HCT116 (cell line): ENCODE measurements at regions not wholly inside any gene's neighbourhood (a gene's known extent, or its start where the extent isn't known, plus 50 kb on each side); places are given as distances from the start of the nearest gene placed in this dataset.

Experiments
- ATAC-seq: fragments of 200-7000 bp; cut with Tn5 transposase; 2 replicates; pipeline ENCODE4 v1.9.1; 2020; ENCODE audit warnings: mild to moderate bottlenecking, moderate library complexity
- BruUV-seq: library from RNA; stranded (reverse); fragments of 400-500 nt; replicated peaks from 2 replicates; lab custom pipeline; 2021; lab: Mats Ljungman, UMichigan
- CTCF ChIA-PET: fragments of 300-600 bp; sonication (Branson Sonifier 250); formaldehyde crosslinking; loops from one replicate; lab custom pipeline; 2021; ENCODE audit warnings: antibody characterized with exemption; lab: Charles Lee
- POLR2A ChIA-PET: fragments of 300-600, 350-600 bp; sonication (Branson Sonifier 250); formaldehyde crosslinking; loops from one replicate; lab custom pipeline; 2021; ENCODE audit warnings: antibody characterized with exemption; lab: Charles Lee
- RAD21 ChIA-PET, 2 experiments: fragments of 300-600 bp; sonication (Branson Sonifier 250); formaldehyde crosslinking; loops; one replicate each; lab custom pipeline; 2023; ENCODE audit warnings: low total read pairs in 2 of 2; ENCODE audit not compliant: uncharacterized antibody in 2 of 2, unreplicated experiment in 2 of 2, low non-redundant PET in 1 of 2; lab: Charles Lee
- DNase-seq: peaks from one replicate; pipeline ENCODE4 v3.0.0-alpha.2; 2010; ENCODE audit warnings: low read depth, low spot score
- H2AFZ ChIP-seq: fragments of 200-600 bp; shearing (Covaris generic), sonication (generic); 2 replicates; pipeline ENCODE4 v1.6.1; 2017; ENCODE audit warnings: low read depth, mixed run types, mixed read lengths, antibody characterized with exemption, low read length; ENCODE audit not compliant: poor library complexity, severe bottlenecking
- H3K27ac ChIP-seq: 2 replicates; pipeline ENCODE4 v1.5.1; 2012; ENCODE audit warnings: low read depth, low read length
- H3K27me3 ChIP-seq: fragments of 200-600 bp; sonication (generic); 2 replicates; pipeline ENCODE4 v1.6.1; 2016; ENCODE audit warnings: mixed run types, low read length, mixed read lengths; ENCODE audit not compliant: insufficient read depth
- H3K36me3 ChIP-seq, 2 experiments: fragments of 200-500 bp in 1 of 2; fragments of 200-600 bp in 1 of 2; sonication (Bioruptor generic) in 1 of 2; sonication (generic) in 1 of 2; 2 replicates each; pipeline versions ENCODE4 v1.5.1 to v1.6.1; 2014 to 2016; ENCODE audit warnings: low read length in 2 of 2, inconsistent platforms in 1 of 2, mixed read lengths in 1 of 2, mixed run types in 1 of 2; ENCODE audit not compliant: insufficient read depth in 2 of 2, control insufficient read depth in 1 of 2
- H3K4me1 ChIP-seq, 2 experiments: fragments of 200-600 bp in 1 of 2; sonication (generic) in 1 of 2; 2 replicates each; pipeline versions ENCODE4 v1.5.1 to v1.6.1; 2012 to 2017; ENCODE audit warnings: low read length in 2 of 2, inconsistent platforms in 1 of 2, mild to moderate bottlenecking in 1 of 2, mixed read lengths in 1 of 2, mixed run types in 1 of 2, moderate library complexity in 1 of 2; ENCODE audit not compliant: insufficient read depth in 2 of 2, control insufficient read depth in 1 of 2
- H3K4me2 ChIP-seq: fragments of 200-600 bp; sonication (generic); 2 replicates; pipeline ENCODE4 v1.6.1; 2017; ENCODE audit warnings: mixed run types, low read length, mixed read lengths
- H3K4me3 ChIP-seq, 2 experiments: fragments of 200-600 bp in 1 of 2; sonication (generic) in 1 of 2; replicated peaks in 1 of 2; 2 replicates each; pipeline ENCODE4 v1.5.1; 2011 to 2016; ENCODE audit warnings: low read length in 2 of 2, control low read depth in 1 of 2, low read depth in 1 of 2, mild to moderate bottlenecking in 1 of 2, mixed read lengths in 1 of 2, mixed run types in 1 of 2
- H3K79me2 ChIP-seq: fragments of 200-600 bp; sonication (generic); 2 replicates; pipeline ENCODE4 v1.6.1; 2017; ENCODE audit warnings: mild to moderate bottlenecking, mixed run types, low read length, moderate library complexity, mixed read lengths; ENCODE audit not compliant: insufficient read depth
- H3K9ac ChIP-seq: fragments of 200-600 bp; sonication (generic); 2 replicates; pipeline ENCODE4 v1.6.1; 2016; ENCODE audit warnings: low read length, mixed read lengths
- H3K9me2 ChIP-seq: fragments of 200-600 bp; sonication (generic), shearing (Covaris generic); 2 replicates; pipeline ENCODE4 v1.6.1; 2017; ENCODE audit warnings: mixed run types, mild to moderate bottlenecking, moderate library complexity; ENCODE audit not compliant: insufficient read depth
- H3K9me3 ChIP-seq, 2 experiments: fragments of 200-500 bp in 1 of 2; fragments of 200-600 bp in 1 of 2; sonication (Bioruptor generic) in 1 of 2; sonication (generic) in 1 of 2; 2 replicates each; pipeline ENCODE4 v1.6.1; 2014 to 2017; ENCODE audit warnings: low read length in 2 of 2, mixed read lengths in 2 of 2, inconsistent platforms in 1 of 2, low read depth in 1 of 2, mild to moderate bottlenecking in 1 of 2, mixed run types in 1 of 2, moderate library complexity in 1 of 2; ENCODE audit not compliant: control insufficient read depth in 1 of 2, insufficient read depth in 1 of 2
- H4K20me1 ChIP-seq: fragments of 200-600 bp; sonication (generic), shearing (Covaris generic); 2 replicates; pipeline ENCODE4 v1.6.1; 2017; ENCODE audit warnings: mixed run types, mild to moderate bottlenecking, moderate library complexity; ENCODE audit not compliant: insufficient read depth
- ELF1 ChIP-seq: IDR thresholded peaks from 2 replicates; pipeline ENCODE4 v1.6.1; 2012; ENCODE audit warnings: low read depth, borderline replicate concordance
- EZH2 ChIP-seq: fragments of 200-600 bp; sonication (generic); IDR thresholded peaks from 2 replicates; pipeline ENCODE4 v1.6.1; 2017; ENCODE audit warnings: antibody characterized with exemption, mixed run types
- EZH2phosphoT487 ChIP-seq: fragments of 200-600 bp; IDR thresholded peaks from 2 replicates; pipeline ENCODE4 v1.6.1; 2018; ENCODE audit warnings: antibody characterized with exemption, borderline replicate concordance
- FOSL1 ChIP-seq: IDR thresholded peaks from 2 replicates; pipeline ENCODE4 v1.6.1; 2012; ENCODE audit warnings: low read depth
- POLR2AphosphoS5 ChIP-seq: IDR thresholded peaks from 2 replicates; pipeline ENCODE4 v1.6.1; 2011; ENCODE audit warnings: mild to moderate bottlenecking, low read depth, low read length, moderate library complexity
- SP1 ChIP-seq: IDR thresholded peaks from 2 replicates; pipeline ENCODE4 v1.6.1; 2012; ENCODE audit warnings: low read depth
- SRF ChIP-seq: IDR thresholded peaks from 2 replicates; pipeline ENCODE4 v1.6.1; 2012; ENCODE audit warnings: low read depth
- ZFX ChIP-seq: fragments of 450-650 bp; IDR thresholded peaks from 2 replicates; pipeline ENCODE4 v1.6.1; 2017
- intact Hi-C: fragments of 100-400 bp; cut with micrococcal nuclease; formaldehyde crosslinking; loops from 2 replicates; pipeline ENCODE4 v1.10.0; 2022
- TF ChIP-seq, protein P1 (sequence below): IDR thresholded peaks from 2 replicates; pipeline ENCODE4 v1.6.1; 2012
- TF ChIP-seq, protein P2 (sequence below), 3 experiments: fragments of 200-600 bp in 1 of 3; sonication (generic) in 1 of 3; IDR thresholded peaks in 2 of 3; conservative IDR thresholded peaks in 1 of 3; 2 replicates each; pipeline ENCODE4 v1.5.1; 2012 to 2017; ENCODE audit warnings: low read depth in 2 of 3, low read length in 2 of 3, antibody characterized with exemption in 1 of 3, borderline replicate concordance in 1 of 3, control low read depth in 1 of 3, mild to moderate bottlenecking in 1 of 3, mixed read lengths in 1 of 3, mixed run types in 1 of 3, moderate library complexity in 1 of 3; ENCODE audit not compliant: insufficient read depth in 1 of 3
- TF ChIP-seq, protein P3 (sequence below): IDR thresholded peaks from 2 replicates; pipeline ENCODE4 v1.6.1; 2012

DNA sequence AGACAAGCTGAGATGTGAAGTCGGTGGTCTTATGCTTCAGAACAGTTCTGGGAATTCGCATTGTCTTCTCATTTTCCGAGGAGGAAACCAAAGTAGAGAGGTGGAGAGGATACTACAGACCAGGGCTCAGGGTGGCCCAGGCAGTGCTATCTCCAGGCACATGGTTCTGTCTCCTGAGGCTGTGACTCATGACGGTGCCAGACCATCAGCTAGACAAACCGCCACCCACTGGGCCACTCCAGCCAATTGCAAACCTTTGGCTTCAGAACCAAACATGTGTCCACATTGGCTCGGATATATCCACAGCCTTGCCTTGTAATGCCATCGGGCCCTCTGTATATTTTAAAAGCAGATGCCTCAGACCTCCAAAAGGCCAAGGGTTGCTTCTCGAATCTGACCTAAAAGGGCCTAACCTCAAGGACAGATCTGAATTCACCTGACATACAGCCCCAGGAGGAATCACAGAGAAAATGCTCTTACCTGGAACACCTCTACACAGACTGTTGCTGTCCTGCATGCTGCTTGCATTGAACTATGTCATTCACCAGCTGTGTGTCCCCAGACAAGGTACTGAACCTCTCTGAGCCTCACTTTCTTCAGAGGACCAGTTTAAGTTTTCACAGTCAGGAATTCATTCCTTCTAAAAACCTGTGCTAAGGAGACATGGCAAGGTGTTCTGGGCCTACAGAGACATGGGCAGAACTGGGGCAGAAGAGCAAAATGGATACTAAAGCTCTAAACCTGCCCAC, 224.9 kb upstream of the JUN start:
- Histone ChIP-seq H3K4me1 (peaks cover 0 to 6% of the 10 kb centered on the region in 2 experiments; a peak in 1 of 4 replicates), H3K4me3 (no peak overlapping the region), H3K27ac (no peak overlapping the region), H3K9me2 (no peaks in the 10 kb centered on the region), H3K9ac (no peak overlapping the region), H3K27me3 (no peaks in the 10 kb centered on the region), H3K4me2 (no peak overlapping the region), H3K9me3 (no peaks in the 10 kb centered on the region), H3K79me2 (no peaks in the 10 kb centered on the region), H4K20me1 (no peaks in the 10 kb centered on the region), H3K36me3 (no peaks in the 10 kb centered on the region), H2AFZ (no peak overlapping the region)
- DNase-seq: no peak
- ChIA-PET RAD21 (no interaction called here), CTCF (no interaction called here), POLR2A (no interaction called here)
- TF ChIP-seq, protein P1, sequence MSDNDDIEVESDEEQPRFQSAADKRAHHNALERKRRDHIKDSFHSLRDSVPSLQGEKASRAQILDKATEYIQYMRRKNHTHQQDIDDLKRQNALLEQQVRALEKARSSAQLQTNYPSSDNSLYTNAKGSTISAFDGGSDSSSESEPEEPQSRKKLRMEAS: peak; percentile 36
- TF ChIP-seq ZFX: no peak
- intact Hi-C loops: no loop called here
- BruUV-seq: no TSS peak
- ATAC-seq: peak; percentile 59

DNA sequence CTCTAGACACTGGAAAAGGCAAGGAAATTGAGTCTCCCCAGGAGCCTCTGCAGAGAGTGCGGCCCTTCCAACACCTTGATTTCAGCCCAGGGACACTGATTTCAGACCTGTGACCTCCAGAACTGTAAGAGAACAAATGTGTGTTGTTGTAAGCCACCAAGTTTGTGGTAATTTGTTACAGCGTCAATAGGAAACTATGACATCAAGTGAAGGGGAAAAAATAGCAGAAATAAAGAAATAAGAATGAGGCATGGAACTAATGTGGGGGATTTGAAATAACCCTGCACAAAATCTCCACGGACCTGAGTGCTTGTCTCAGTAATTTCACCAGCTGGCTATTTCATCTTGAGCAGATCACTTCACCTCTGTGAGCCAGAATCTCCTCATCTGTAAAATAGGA, 227.8 kb upstream of the JUN start:
- Histone ChIP-seq H3K79me2 (no peaks in the 10 kb centered on the region), H3K4me2 (no peak overlapping the region), H3K9me3 (no peaks in the 10 kb centered on the region), H3K4me3 (no peak overlapping the region), H3K27me3 (no peaks in the 10 kb centered on the region), H3K9me2 (no peaks in the 10 kb centered on the region), H3K36me3 (no peaks in the 10 kb centered on the region), H3K9ac (no peak overlapping the region), H3K27ac (no peak overlapping the region), H2AFZ (no peak overlapping the region), H3K4me1 (peaks cover 0 to 18% of the 10 kb centered on the region in 2 experiments; a peak in 2 of 4 replicates), H4K20me1 (no peaks in the 10 kb centered on the region)
- intact Hi-C loops: no loop called here
- POLR2A ChIA-PET: no interaction called here
- RAD21 ChIA-PET: no interaction called here
- DNase-seq: no peak
- TF ChIP-seq EZH2phosphoT487: no peak
- TF ChIP-seq, protein P2, sequence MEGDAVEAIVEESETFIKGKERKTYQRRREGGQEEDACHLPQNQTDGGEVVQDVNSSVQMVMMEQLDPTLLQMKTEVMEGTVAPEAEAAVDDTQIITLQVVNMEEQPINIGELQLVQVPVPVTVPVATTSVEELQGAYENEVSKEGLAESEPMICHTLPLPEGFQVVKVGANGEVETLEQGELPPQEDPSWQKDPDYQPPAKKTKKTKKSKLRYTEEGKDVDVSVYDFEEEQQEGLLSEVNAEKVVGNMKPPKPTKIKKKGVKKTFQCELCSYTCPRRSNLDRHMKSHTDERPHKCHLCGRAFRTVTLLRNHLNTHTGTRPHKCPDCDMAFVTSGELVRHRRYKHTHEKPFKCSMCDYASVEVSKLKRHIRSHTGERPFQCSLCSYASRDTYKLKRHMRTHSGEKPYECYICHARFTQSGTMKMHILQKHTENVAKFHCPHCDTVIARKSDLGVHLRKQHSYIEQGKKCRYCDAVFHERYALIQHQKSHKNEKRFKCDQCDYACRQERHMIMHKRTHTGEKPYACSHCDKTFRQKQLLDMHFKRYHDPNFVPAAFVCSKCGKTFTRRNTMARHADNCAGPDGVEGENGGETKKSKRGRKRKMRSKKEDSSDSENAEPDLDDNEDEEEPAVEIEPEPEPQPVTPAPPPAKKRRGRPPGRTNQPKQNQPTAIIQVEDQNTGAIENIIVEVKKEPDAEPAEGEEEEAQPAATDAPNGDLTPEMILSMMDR (IDR thresholded peaks at IDR 0.05 in 2 of 3, conservative IDR thresholded peaks at IDR 0.05 in 1 of 3; ENCODE audit: borderline replicate concordance in 1 of 3, insufficient read depth in 1 of 3, low read depth in 2 of 3, low read length in 2 of 3): no peak
- TF ChIP-seq ELF1: no peak
- TF ChIP-seq EZH2: no peak
- TF ChIP-seq, protein P1: no peak
- no peak for TF ChIP-seq POLR2AphosphoS5
- TF ChIP-seq FOSL1: no peak
- TF ChIP-seq SRF: no peak
- TF ChIP-seq, protein P3, sequence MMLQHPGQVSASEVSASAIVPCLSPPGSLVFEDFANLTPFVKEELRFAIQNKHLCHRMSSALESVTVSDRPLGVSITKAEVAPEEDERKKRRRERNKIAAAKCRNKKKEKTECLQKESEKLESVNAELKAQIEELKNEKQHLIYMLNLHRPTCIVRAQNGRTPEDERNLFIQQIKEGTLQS: no peak
- no peak for TF ChIP-seq SP1
- no peak for TF ChIP-seq ZFX
- TF ChIP-seq, all 23 proteins: peak for 0
- no TSS peak for BruUV-seq
- ATAC-seq: no peak
- CTCF ChIA-PET: no interaction called here
